GM23248 (cell line): ENCODE measurements at regions not wholly inside any gene's neighbourhood (a gene's known extent, or its start where the extent isn't known, plus 50 kb on each side); places are given as distances from the start of the nearest gene placed in this dataset.

Experiments
- EZH2 ChIP-seq: fragments of 200-600 bp; sonication (generic); IDR thresholded peaks from 2 replicates; pipeline ENCODE4 v1.6.1; 2018; ENCODE audit warnings: antibody characterized with exemption, mild to moderate bottlenecking; ENCODE audit not compliant: insufficient read depth, poor library complexity, severe bottlenecking
- EZH2phosphoT487 ChIP-seq: fragments of 200-600 bp; sonication (generic); IDR thresholded peaks from 2 replicates; pipeline ENCODE4 v1.6.1; 2018; ENCODE audit warnings: antibody characterized with exemption, moderate library complexity, mild to moderate bottlenecking, low read depth; ENCODE audit not compliant: insufficient read depth

- no peak for TF ChIP-seq EZH2
- TF ChIP-seq EZH2phosphoT487, result no peak
Observed at GRCh38 chr20:33914919-33915318, 78.8 kb upstream of the RALY start.
